GM12878 (cell line): ENCODE measurements at regions not wholly inside any gene's neighbourhood (a gene's known extent, or its start where the extent isn't known, plus 50 kb on each side); places are given as distances from the start of the nearest gene placed in this dataset.

ENCODE experiments used
- ATAC-seq: fragments of 200-7000 bp; cut with Tn5 transposase; 3 replicates; pipeline ENCODE4 v1.9.1; 2020; ENCODE audit warnings: mild to moderate bottlenecking, moderate library complexity
- BruUV-seq: library from RNA; stranded (reverse); fragments of 400-500 nt; replicated peaks from 2 replicates; lab custom pipeline; 2021; lab: Mats Ljungman, UMichigan
- CTCF ChIA-PET: fragments of 300-600 bp; sonication (Branson Sonifier 250); formaldehyde crosslinking; extraction: SDS; loops from one replicate; lab custom pipeline; 2021; ENCODE audit warnings: inconsistent platforms; lab: Yijun Ruan, JAX
- POLR2A ChIA-PET: fragments of 350-600 bp; formaldehyde crosslinking; extraction: SDS; loops from one replicate; lab custom pipeline; 2021; ENCODE audit warnings: inconsistent platforms; lab: Charles Lee
- RAD21 ChIA-PET: fragments of 300-600 bp; sonication (Branson Sonifier 250); formaldehyde crosslinking; loops from one replicate; lab custom pipeline; 2023; ENCODE audit warnings: antibody characterized with exemption; ENCODE audit not compliant: unreplicated experiment; lab: Charles Lee
- SMC1A ChIA-PET: fragments of 300-600 bp; sonication (Branson Sonifier 250); formaldehyde crosslinking; loops from one replicate; lab custom pipeline; 2023; ENCODE audit not compliant: unreplicated experiment, uncharacterized antibody; lab: Charles Lee
- DNase-seq: peaks from one replicate; pipeline ENCODE4 v3.0.0-alpha.2; 2011; ENCODE audit warnings: low read depth, low spot score
- FAIRE-seq: peaks from 3 replicates; lab custom pipeline; 2011; peaks lifted over from hg19 to GRCh38; lab: Jason Lieb, UNC
- H2AFZ ChIP-seq: 2 replicates; pipeline ENCODE4 v1.6.0; 2011; ENCODE audit warnings: low read depth, low read length, control low read depth; ENCODE audit not compliant: control insufficient read depth
- H3K27ac ChIP-seq: 2 replicates; pipeline ENCODE4 v1.5.1; 2011; ENCODE audit warnings: control low read depth; ENCODE audit not compliant: control insufficient read depth, insufficient read depth
- H3K27me3 ChIP-seq, 2 experiments: replicated peaks in 1 of 2; 2 replicates each; pipeline versions ENCODE4 v1.6.0 to v1.6.1; 2011; ENCODE audit warnings: low read length in 1 of 2; ENCODE audit not compliant: control insufficient read depth in 2 of 2, insufficient read depth in 2 of 2
- H3K36me3 ChIP-seq, 2 experiments: 2 replicates each; pipeline ENCODE4 v1.5.1; 2011; ENCODE audit warnings: low read length in 1 of 2; ENCODE audit not compliant: control insufficient read depth in 2 of 2, insufficient read depth in 2 of 2
- H3K4me1 ChIP-seq: 2 replicates; pipeline ENCODE4 v1.6.1; 2011; ENCODE audit warnings: mild to moderate bottlenecking, low read length, moderate library complexity, mixed read lengths; ENCODE audit not compliant: control insufficient read depth, insufficient read depth
- H3K4me2 ChIP-seq: 2 replicates; pipeline ENCODE4 v1.6.0; 2011; ENCODE audit warnings: control low read depth; ENCODE audit not compliant: control insufficient read depth, insufficient read depth
- H3K4me3 ChIP-seq: fragments of 200-600 bp; sonication (generic); 2 replicates; pipeline ENCODE4 v1.5.1; 2016
- H3K79me2 ChIP-seq: 2 replicates; pipeline ENCODE4 v1.6.0; 2011; ENCODE audit warnings: low read length; ENCODE audit not compliant: control insufficient read depth, insufficient read depth
- H3K9ac ChIP-seq: 2 replicates; pipeline ENCODE4 v1.8.0; 2011; ENCODE audit warnings: low read length, control low read depth, mixed read lengths; ENCODE audit not compliant: control insufficient read depth, insufficient read depth
- H3K9me3 ChIP-seq: replicated peaks from 3 replicates; pipeline ENCODE4 v1.5.1; 2011; ENCODE audit warnings: mild to moderate bottlenecking, low read length; ENCODE audit not compliant: control insufficient read depth, insufficient read depth
- H4K20me1 ChIP-seq: 2 replicates; pipeline ENCODE4 v1.6.0; 2011; ENCODE audit not compliant: control insufficient read depth, insufficient read depth
- CREB1 ChIP-seq: IDR thresholded peaks from 2 replicates; pipeline ENCODE4 v1.6.1; 2012; ENCODE audit warnings: low read depth, mild to moderate bottlenecking, inconsistent platforms
- HDAC6 ChIP-seq: fragments of 200-600 bp; sonication (generic); IDR thresholded peaks from one replicate; pipeline ENCODE4 v1.8.0; 2017; ENCODE audit warnings: antibody characterized with exemption; ENCODE audit not compliant: unreplicated experiment
- MTA3 ChIP-seq: IDR thresholded peaks from 2 replicates; pipeline ENCODE4 v1.6.1; 2012; ENCODE audit warnings: low read length, inconsistent platforms, borderline replicate concordance
- MXI1 ChIP-seq: fragments of 150-350 bp; IDR thresholded peaks from 2 replicates; pipeline ENCODE4 v1.6.1; 2011; ENCODE audit warnings: low read depth, mild to moderate bottlenecking, inconsistent platforms, low read length, improper control_type of control experiment
- POU2F2 ChIP-seq: IDR thresholded peaks from 3 replicates; pipeline ENCODE4 v1.6.1; 2011; ENCODE audit warnings: low read depth, mild to moderate bottlenecking, low read length, borderline replicate concordance
- STAT1 ChIP-seq: fragments of 450-650 bp; conservative IDR thresholded peaks from 2 replicates; pipeline ENCODE4 v1.6.1; 2014; ENCODE audit warnings: antibody characterized with exemption, mild to moderate bottlenecking
- YY1 ChIP-seq: IDR thresholded peaks from 2 replicates; pipeline ENCODE4 v1.6.1; 2011; ENCODE audit warnings: low read depth, mild to moderate bottlenecking, low read length
- ZNF217 ChIP-seq: fragments of 450-650 bp; IDR thresholded peaks from 2 replicates; pipeline ENCODE4 v1.6.1; 2017; ENCODE audit warnings: antibody characterized with exemption, mild to moderate bottlenecking
- ZNF24 ChIP-seq: fragments of 450-650 bp; IDR thresholded peaks from 2 replicates; pipeline ENCODE4 v1.6.1; 2017; ENCODE audit warnings: antibody characterized with exemption, mild to moderate bottlenecking
- ZZZ3 ChIP-seq: IDR thresholded peaks from 2 replicates; pipeline ENCODE4 v1.6.1; 2011; ENCODE audit warnings: low read depth; ENCODE audit not compliant: control insufficient read depth, insufficient read length
- WGBS: methylation state at CpG from one replicate; pipeline ENCODE4 v1.1.6; 2016; ENCODE audit warnings: low lambda C conversion rate; ENCODE audit not compliant: insufficient replicate concordance, insufficient coverage; ENCODE audit errors: missing lambda C conversion rate; 5-methylcytosine and 5-hydroxymethylcytosine counted together
- in situ Hi-C: fragments of 300-500 bp; cut with MboI; formaldehyde crosslinking; loops from 9 replicates; pipeline ENCODE4 v1.14.3; 2018; ENCODE audit warnings: mixed read lengths
- intact Hi-C: fragments of 100-400 bp; cut with micrococcal nuclease; formaldehyde crosslinking; loops from one replicate; pipeline ENCODE4 v1.14.2; 2022; ENCODE audit not compliant: unreplicated experiment
- TF ChIP-seq, protein P1 (sequence below): fragments of 450-650 bp; IDR thresholded peaks from 2 replicates; pipeline ENCODE4 v1.6.1; 2018; ENCODE audit warnings: mild to moderate bottlenecking, low read depth, moderate library complexity; ENCODE audit not compliant: partially characterized antibody
- TF ChIP-seq, protein P2 (sequence below): IDR thresholded peaks from 2 replicates; pipeline ENCODE4 v1.6.1; 2012; ENCODE audit warnings: low read depth, low read length, improper control_type of control experiment
- TF ChIP-seq, protein P3 (sequence below): fragments of 450-650 bp; IDR thresholded peaks from 2 replicates; pipeline ENCODE4 v1.6.1; 2017; ENCODE audit warnings: mild to moderate bottlenecking

DNA sequence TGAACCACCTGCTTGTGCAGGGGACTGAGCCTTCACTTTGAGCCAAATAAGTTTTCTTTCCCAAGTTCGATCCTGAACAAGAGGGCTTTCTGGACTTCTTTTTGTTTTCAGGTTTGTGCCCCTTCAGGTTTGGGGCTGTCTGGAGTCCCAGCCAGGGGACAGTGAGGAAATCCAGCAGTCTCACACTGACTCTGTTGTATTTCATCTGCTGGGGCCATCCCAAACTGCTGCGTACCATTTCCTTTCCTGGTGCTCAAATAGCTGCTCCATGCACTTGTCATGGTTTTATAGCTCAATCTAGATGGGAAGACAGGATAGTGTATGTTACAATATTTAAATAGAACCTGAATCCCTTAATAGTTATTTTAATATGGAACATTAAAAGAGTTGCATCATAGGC, 66.3 kb upstream of the IGLL5 start:
- no peak overlapping the region for H3K27ac ChIP-seq
- SMC1A ChIA-PET: interaction anchor here (1.6 kb wide), 1 partner anchor 25 kb away, joined by 4 read pairs; no protein-coding TSS in a partner anchor
- POLR2A ChIA-PET: no interaction called here

DNA sequence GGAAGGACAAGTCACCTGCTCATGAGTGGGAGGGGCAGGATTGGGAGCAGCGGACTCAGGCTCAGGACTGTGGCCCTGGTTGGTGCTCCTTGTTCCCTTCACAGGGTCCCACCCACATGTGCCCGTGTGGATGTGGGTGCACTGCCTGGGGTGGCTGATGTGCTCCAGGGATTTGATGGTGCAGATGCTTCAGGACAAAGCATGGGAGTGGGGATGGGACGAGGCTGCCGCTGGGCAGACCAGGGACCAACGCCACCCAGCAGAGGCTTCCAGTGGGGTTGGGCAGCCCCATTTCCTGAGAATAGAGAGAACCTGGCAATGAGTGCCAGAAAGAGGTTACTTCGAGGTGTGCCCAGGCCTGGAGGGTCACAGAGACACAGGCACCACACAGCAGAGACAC, 65.5 kb upstream of the IGLL5 start:
- intact Hi-C loops (no loop called here), in situ Hi-C loops (loop anchor here (25.0 kb wide), 2 partner anchors 465 to 565 kb away; no protein-coding TSS in a partner anchor)
- ChIA-PET RAD21 (interaction anchor here (1.1 kb wide), 1 partner anchor 114 kb away, joined by 4 read pairs; no protein-coding TSS in a partner anchor), POLR2A (interaction anchor here (1.3 kb wide), 1 partner anchor 27 kb away, joined by 5 read pairs; no protein-coding TSS in a partner anchor), CTCF (interaction anchor here (1.6 kb wide), 2 partner anchors 12 to 24 kb away, joined by 3 to 5 read pairs; no protein-coding TSS in a partner anchor), SMC1A (interaction anchor here (1.2 kb wide), 1 partner anchor 14 kb away, joined by 3 read pairs; no protein-coding TSS in a partner anchor)
- no peaks in the 10 kb centered on the region for H3K27me3 ChIP-seq
- peaks cover 28% of the 10 kb centered on the region for H3K4me1 ChIP-seq
- no peaks in the 10 kb centered on the region for H3K9me3 ChIP-seq
- DNase-seq: no peak
- no peak overlapping the region for H2AFZ ChIP-seq
- H3K4me3 ChIP-seq: no peak overlapping the region
- no peaks in the 10 kb centered on the region for H4K20me1 ChIP-seq
- H3K9ac ChIP-seq: no peak overlapping the region
- 76% methylated on average over 6 of the region's 6 CpGs for WGBS
- H3K79me2 ChIP-seq: no peaks in the 10 kb centered on the region
- H3K4me2 ChIP-seq: no peak overlapping the region
- no peak for FAIRE-seq
- H3K36me3 ChIP-seq: no peaks in the 10 kb centered on the region
- BruUV-seq: no TSS peak
- no peak overlapping the region for H3K27ac ChIP-seq
- no peak for ATAC-seq
- TF ChIP-seq, protein P1, sequence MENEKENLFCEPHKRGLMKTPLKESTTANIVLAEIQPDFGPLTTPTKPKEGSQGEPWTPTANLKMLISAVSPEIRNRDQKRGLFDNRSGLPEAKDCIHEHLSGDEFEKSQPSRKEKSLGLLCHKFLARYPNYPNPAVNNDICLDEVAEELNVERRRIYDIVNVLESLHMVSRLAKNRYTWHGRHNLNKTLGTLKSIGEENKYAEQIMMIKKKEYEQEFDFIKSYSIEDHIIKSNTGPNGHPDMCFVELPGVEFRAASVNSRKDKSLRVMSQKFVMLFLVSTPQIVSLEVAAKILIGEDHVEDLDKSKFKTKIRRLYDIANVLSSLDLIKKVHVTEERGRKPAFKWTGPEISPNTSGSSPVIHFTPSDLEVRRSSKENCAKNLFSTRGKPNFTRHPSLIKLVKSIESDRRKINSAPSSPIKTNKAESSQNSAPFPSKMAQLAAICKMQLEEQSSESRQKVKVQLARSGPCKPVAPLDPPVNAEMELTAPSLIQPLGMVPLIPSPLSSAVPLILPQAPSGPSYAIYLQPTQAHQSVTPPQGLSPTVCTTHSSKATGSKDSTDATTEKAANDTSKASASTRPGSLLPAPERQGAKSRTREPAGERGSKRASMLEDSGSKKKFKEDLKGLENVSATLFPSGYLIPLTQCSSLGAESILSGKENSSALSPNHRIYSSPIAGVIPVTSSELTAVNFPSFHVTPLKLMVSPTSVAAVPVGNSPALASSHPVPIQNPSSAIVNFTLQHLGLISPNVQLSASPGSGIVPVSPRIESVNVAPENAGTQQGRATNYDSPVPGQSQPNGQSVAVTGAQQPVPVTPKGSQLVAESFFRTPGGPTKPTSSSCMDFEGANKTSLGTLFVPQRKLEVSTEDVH: no peak
- TF ChIP-seq MTA3 (no peak), ZNF217 (no peak), YY1 (no peak), STAT1 (no peak), ZNF24 (no peak), MXI1 (no peak), POU2F2 (no peak), CREB1 (no peak)
- TF ChIP-seq, protein P2, sequence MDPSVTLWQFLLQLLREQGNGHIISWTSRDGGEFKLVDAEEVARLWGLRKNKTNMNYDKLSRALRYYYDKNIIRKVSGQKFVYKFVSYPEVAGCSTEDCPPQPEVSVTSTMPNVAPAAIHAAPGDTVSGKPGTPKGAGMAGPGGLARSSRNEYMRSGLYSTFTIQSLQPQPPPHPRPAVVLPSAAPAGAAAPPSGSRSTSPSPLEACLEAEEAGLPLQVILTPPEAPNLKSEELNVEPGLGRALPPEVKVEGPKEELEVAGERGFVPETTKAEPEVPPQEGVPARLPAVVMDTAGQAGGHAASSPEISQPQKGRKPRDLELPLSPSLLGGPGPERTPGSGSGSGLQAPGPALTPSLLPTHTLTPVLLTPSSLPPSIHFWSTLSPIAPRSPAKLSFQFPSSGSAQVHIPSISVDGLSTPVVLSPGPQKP: no peak
- TF ChIP-seq, protein P3, sequence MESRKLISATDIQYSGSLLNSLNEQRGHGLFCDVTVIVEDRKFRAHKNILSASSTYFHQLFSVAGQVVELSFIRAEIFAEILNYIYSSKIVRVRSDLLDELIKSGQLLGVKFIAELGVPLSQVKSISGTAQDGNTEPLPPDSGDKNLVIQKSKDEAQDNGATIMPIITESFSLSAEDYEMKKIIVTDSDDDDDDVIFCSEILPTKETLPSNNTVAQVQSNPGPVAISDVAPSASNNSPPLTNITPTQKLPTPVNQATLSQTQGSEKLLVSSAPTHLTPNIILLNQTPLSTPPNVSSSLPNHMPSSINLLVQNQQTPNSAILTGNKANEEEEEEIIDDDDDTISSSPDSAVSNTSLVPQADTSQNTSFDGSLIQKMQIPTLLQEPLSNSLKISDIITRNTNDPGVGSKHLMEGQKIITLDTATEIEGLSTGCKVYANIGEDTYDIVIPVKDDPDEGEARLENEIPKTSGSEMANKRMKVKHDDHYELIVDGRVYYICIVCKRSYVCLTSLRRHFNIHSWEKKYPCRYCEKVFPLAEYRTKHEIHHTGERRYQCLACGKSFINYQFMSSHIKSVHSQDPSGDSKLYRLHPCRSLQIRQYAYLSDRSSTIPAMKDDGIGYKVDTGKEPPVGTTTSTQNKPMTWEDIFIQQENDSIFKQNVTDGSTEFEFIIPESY: no peak

More for the DNA sequence above, 66.3 kb upstream of the IGLL5 start:
- TF ChIP-seq HDAC6 (no peak), ZZZ3 (no peak)
- 69% methylated on average over 2 of the region's 2 CpGs for WGBS
- H3K4me3 ChIP-seq: no peak overlapping the region
- FAIRE-seq (no peak), DNase-seq (no peak), ATAC-seq (no peak)
- H3K4me2 ChIP-seq: no peak overlapping the region
- H3K9me3 ChIP-seq: no peaks in the 10 kb centered on the region
- no peak overlapping the region for H3K9ac ChIP-seq
- ChIA-PET RAD21 (no interaction called here), CTCF (no interaction called here)
- H4K20me1 ChIP-seq: no peaks in the 10 kb centered on the region
- H3K79me2 ChIP-seq: no peaks in the 10 kb centered on the region
- H2AFZ ChIP-seq: no peak overlapping the region
- in situ Hi-C loops (loop anchor here (25.0 kb wide), 2 partner anchors 466 to 566 kb away; no protein-coding TSS in a partner anchor), intact Hi-C loops (no loop called here)
- H3K27me3 ChIP-seq: no peaks in the 10 kb centered on the region
- H3K36me3 ChIP-seq: no peaks in the 10 kb centered on the region
- no TSS peak for BruUV-seq
- H3K4me1 ChIP-seq: peaks cover 28% of the 10 kb centered on the region
